Fibroblast of skin of left biceps (primary cell): ENCODE measurements at regions not wholly inside any gene's neighbourhood (a gene's known extent, or its start where the extent isn't known, plus 50 kb on each side); places are given as distances from the start of the nearest gene placed in this dataset.

ENCODE experiments used
- DNase-seq, 2 experiments: peaks; one replicate each; pipeline ENCODE4 v3.0.0-alpha.2; 2013; ENCODE audit warnings: low read depth in 2 of 2

DNA sequence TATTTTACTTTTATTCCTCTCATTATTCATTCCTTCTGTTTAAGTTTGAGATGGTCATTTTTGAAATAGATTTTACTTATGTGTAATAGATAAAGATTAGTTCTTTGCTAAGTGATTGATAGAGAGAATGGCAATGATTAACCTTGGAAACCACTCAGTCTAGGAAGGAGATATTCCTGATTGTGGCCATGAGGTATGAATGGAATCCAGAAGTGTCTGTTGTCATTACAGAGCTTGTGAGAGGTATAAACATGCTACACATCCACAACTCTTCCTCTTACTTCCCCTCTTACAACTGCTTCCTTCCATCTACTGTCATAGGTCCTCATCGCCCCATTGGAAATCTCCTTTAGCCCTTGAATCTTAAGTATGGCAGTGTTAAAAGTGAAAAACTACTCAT, 988.8 kb upstream of the B3GALT2 start:
- DNase-seq, result no peak

DNA sequence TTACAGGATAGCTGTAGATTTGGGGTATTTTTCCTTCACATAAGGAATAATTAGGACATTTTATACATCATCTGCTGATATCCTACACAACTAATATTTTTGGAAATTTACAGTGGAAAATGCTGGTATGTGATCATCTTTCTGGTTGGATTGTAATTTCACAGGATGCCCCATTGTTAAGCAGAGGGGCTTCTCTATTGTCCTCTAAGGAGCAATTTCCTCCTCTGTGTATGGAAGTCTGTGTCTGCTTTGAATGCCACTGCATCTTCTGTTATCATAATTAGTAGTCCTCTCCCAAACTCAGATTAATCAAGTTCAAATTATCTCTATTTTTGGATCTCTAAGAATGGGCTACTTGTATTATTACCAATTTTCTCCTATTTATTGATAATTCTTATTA, 988.1 kb upstream of the B3GALT2 start:
- no peak for DNase-seq

DNA sequence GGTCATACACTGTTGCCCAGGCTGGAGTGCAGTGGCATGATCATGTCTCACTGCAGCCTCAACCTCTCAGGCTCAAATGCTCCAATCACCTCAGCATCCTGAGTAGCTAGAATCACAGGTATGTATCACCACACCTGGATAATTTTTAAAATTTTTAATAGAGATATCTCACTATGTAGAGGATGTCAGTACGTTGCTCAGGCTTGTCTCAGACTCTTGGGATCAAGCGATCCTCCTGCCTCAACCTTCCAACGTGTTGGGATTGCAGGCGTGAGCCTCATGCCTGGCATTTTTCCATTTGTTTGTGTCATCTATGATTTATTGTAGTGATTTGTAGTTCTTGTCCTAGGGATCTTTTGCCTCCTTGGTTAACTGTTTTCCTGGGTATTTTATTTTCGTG, 985.2 kb upstream of the B3GALT2 start:
- DNase-seq, result no peak

DNA sequence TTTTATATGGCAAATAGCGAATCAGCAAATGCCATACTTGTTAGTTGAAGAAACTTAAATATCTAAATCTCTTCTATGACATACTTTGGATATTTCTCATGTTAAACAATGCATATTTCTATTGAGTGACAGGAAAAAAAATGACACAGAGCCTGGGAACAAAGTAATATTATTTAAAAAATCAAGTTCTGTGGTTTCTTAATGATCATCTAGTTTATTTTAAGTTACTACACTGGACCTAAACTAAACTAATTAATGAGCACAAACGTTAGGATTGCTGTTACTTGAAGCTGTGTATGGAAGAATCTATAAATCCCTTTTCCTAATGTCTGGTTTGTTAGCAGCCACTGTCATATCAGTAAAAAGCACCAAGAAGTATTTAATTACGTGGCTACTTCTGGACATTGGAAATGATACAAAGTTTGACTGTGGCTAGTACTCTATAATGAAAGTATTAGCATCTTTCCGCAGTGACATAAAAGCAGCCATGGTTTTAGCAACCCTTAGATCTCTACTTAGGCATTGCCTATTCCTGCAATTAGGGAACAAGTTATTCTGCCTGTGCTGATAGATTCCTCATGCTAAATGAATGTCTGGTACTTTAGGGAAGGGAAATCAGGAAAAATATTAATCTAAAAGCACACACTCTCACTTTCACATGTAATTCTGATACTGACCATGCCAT, 981.7 kb upstream of the B3GALT2 start:
- peak in 1 of 2 experiments; percentile 22 for DNase-seq

DNA sequence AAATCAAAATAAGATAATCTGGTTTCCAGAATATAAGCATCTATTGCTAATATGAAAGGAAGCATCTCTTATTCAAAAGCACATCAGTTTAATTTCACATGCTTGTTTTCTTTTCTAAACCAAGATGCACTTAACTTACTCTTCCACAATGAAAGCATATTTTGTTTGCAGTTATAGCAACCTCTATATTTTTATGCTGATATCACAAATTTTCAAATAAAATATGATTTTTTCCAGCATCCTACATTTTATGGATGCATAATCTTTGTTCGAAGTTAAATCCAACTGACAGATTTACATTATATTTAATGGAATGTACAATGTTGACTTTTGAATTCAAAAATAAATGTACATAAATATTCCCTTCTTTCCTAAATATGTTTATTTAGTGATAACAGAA, 978.3 kb upstream of the B3GALT2 start:
- DNase-seq, result no peak

DNA sequence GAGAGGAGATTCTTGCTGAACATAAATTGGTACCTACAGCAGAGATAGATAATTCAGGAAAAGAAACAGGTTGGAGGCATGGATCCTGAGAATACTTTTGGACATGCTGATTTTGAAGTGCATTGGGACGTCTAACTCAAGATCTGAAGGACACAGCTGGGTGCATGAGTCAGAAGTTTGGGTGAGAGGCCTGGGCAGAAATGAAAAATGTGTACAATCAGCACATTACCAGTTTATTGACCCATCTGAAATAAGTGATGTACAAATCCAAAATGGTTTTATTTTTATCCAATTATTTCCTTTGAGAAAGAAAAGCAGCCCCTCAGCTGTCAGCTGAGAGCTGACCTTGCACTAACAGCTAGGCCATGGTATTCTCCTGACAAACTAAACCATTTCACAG, 975.2 kb upstream of the B3GALT2 start:
- DNase-seq, result no peak

DNA sequence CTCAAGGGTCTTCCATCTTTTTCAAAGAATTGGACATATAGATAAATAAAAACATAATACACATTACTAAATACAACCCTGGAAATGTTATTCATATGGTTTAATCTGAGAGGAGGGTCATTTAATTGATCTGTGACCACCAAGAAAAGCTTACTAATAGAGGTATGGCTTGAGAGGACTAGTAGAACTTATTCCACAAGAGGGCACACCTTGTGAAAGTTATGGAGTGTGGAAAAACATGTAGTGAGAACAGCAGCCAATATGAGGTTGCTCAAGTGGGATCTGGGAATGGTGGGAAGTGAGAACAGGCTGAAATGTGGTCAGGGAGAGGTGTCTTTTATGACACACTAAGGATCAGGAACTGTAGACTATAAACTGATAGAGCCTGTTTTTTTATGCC, 973.5 kb upstream of the B3GALT2 start:
- no peak for DNase-seq

DNA sequence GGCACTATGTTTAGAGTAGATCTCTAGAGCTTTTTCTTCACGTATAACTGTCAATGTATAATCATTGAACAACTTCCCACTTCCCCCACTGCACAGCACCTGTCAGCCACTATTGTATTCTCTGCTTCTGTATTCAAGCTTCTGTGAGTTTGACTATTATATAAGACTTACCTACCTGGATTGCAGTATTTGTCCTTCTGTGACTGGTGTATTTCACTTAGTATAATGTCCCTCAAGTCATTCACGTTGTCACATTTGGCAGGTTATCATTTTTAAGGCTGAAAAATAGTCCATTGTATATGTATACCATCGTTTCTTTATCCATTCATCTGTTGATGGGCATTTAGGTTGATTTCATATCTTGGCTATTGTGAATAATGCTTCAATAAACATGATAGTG, 969.5 kb upstream of the B3GALT2 start:
- DNase-seq, result no peak

DNA sequence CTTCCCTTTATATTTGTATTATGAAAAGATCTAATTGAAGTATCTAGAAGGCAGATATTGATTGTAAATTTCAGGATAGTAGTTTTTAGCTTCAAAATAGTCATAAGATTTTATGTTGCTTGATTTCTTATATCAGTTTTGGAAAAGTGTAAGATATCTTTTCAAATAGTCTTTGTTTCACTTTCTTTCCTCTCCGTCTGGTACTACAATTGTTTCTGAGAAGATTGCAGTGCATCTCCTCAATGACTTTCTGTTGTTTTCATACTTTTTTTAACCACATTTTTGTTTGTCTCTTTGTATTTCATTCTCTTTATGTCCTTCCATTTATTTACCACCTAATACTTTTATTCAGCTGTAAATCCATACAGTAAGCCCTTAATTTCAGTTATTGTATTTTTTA, 964.6 kb upstream of the B3GALT2 start:
- DNase-seq, result no peak

DNA sequence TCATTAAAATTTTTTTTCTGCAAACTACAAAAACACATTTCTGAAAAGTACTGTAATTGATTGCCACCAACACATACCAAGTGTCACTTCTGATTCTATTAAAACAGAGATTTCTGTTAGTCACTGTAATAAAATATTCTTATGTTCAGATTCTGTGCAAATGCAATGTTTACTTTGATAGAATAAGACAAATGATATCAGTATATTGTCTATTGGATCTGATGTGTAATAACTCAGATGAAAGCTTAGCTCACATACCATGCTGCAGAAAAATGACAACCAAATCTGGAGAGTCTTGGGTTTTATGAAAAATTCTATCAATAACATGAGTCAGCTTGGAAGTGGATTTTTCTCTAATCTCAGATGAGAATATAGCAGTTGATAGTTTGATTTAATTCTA, 963.8 kb upstream of the B3GALT2 start:
- DNase-seq, result no peak

DNA sequence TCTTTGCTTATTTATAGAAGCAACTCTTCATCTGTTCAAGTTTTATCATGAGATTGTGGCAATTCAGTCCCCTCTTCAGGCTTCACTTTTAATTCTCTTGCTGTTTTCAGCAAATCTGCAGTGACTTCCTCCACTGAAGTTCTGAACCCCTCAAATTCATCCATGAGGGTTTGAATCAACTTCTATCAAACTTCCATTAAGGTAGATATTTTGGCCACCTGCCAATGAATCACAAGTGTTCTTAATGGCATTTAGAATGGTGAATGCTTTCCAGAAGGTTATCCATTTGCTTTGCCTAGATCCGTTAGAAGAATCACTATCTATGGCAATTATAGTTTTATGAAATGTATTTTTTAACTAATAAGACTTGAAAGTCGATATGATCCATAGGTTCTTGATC, 946.7 kb upstream of the B3GALT2 start:
- DNase-seq, result no peak

DNA sequence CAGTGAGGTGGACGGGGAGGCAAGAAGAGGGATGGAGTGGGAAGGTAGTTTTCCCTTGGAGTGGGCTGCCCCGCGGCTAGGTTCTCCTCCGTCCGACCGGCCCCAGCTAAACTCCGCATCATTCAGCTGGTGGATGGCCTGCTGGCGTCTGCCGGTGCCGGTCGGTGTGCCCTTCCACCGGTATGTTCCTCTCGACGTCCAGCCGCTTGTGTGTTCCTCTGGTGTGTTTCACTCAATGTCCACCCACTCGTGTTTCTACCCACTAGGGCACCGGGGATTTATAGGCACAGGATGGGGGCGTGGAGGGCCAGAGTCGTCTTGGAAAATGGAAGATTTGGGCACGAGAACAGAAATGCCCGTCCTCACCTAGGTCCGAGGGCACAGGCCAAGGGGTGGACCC, 931.7 kb upstream of the B3GALT2 start:
- DNase-seq, result no peak

DNA sequence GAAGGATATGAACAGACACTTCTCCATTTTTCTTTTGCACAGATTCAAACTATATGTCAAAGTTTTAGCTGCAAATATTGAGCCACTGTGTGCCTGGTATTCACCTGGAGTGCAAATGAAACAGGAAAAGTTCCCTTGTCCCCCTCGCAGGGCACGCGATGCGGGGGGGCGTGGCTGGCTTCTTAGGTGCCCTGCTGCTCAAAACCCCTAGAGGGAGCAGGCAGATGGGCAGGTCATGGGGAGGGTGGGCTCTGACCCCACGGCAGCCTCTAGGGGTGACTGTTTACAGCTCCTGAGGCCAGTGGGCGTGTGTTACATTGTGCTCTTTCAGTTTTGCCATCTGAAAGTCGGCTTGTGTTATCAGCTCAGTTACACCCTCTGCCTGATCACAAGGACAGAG, 931.2 kb upstream of the B3GALT2 start:
- no peak for DNase-seq

DNA sequence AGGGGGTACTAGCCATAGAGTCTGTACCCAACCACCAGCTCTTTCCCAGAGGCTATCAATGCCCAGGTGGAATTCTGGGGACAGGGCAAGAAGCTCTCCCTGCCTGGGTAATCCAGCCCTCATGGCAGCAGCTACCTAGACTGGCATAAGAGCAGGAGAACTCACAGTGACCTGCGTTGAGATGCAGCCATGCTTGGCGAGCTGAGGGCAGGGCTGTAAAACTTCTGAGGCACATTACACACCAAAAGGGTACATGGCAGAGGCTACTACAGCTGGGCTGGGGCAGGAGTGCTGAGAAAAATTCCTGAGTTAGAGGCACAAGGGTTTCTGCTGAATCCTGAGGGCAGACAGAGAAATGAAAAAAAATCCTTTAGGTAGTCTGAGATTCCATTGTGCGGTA, 927.9 kb upstream of the B3GALT2 start:
- no peak for DNase-seq

DNA sequence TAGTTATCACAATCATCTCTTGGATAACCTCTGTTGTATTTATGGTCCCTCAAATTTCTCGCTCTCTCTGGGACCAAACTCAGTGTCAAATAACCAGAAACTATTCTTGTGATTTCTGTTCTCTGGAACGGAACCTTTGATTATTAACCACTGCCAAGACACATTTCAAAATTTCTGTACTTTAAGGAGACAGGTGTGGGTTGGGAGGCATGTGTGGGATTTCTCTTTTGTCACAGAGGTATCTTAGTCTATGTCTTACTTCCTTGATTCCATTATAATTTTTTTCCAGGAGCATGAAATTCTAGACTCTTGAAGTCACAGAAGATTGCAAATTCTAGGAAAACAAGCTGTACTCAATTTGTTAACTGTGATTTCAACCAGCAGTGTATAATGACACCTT, 919.0 kb upstream of the B3GALT2 start:
- no peak for DNase-seq

DNA sequence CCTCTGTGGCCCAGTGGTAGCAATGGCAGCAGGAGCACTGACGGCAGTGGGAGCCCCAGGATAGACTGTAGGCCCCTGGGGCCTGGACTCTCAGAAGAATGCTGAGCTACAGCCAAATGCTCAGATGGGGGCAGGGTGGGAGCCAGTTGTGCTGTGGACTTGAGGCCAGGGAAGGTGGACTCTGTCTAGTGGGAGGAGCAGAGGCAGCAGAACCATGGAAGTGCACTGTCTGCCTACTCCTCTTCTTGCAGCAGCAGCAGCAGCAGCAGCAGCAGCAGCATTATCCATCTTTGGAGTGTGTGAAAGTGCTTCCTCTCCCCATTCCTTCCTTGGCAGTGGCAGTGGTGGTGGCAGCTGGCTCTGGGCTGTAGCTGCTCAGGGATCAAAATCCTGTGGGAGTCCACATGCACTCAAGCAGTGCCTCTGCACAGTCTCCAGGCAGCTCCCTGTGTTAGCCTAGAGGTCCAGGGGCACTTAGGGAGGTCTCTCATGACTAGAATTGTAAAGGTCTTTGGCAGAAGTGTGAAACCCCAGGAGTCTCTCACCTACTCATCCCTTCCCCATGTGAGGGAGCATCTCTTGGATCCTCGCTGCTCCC, 917.9 kb upstream of the B3GALT2 start:
- DNase-seq, result no peak

DNA sequence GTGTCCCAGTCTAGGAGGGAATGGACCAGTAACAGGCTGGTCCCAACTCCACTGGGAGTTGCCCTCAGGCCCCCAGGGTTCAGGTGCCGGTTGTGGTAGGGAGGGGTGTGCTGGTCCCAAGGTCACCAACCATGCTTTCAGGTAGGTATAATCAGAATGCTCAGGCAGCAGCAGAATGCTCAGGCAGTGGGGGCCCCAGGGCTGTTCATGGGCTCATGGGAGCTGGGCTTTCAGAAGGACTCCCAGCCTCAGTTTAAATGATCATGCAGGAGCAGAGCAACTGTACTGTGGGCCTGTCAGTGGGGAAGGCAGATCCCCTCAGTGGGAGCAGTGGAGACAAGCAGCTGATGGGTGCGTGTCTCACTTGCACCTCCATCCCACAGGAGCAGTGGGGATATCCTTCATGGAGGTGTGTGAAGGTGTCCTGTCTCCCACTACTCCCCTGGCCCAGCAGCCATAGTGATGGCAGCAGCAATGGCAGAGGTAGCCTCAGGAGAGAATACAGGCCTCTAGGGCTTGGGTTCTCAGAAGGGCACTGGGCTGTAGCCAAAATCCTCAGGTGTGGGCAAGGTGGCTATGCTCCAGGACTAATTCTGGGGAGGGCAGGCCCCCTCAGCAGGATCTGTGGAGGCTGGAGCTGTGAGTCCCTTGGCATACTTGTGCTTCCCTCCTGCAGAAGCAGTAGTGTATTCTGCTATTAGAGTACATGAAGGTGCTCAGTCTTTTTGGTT, 917.3 kb upstream of the B3GALT2 start:
- DNase-seq, result no peak

DNA sequence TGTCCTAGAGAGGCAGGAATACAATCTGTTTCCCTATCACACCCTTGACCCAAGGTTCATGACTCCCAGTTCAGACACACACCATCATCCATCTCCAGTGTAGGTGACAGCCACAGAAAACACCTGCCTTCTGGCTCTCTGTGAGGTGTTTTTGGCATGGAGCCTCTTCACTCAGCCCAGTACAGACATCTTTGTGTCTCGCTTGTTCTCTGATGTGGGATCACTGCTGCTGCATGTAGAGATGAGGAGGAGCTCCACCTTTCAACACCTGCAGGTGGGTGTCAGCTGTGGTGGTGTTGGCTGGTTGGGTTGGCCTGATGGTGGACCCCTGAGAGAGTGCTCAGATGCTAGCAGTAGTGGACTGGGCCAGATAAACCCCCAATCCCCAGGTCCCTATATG, 916.7 kb upstream of the B3GALT2 start:
- DNase-seq, result no peak

DNA sequence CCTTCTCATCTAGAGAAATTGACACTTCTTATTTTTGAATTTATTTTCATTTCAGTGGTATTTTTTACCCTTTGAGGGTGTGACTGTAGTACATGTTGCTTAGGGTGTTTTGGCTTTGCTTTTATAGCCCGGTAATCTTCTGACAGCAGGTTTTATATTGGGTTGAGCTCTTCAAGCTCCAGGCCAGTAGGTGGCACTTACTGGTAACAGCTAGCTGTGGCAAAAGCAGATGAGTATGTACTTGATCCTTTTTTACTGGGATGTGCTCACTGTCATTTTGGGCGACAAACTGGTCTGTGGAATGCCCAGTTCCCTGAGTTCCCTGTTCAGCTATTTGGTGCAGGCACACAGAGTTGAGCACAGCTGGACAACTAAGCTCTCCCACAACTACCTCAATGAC, 916.2 kb upstream of the B3GALT2 start:
- DNase-seq, result no peak

DNA sequence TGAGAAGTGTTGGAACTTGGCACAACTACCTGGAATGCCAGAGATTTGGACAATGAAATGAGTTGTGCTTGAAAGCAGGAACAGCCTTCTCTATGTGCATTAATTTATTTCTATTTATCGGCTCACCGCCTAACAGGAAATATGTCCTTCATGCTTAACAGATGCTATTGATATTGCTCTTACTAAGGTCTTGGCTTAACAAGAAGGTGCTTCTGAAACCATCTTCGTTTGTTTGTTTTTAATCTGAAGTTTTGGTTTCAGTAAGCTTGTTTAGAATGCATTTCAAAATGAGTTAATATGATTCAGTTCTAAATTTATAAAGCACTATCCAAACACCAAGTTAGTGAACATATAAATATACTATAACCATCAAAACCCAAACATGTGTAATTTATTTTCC, 898.3 kb upstream of the B3GALT2 start:
- no peak for DNase-seq

DNA sequence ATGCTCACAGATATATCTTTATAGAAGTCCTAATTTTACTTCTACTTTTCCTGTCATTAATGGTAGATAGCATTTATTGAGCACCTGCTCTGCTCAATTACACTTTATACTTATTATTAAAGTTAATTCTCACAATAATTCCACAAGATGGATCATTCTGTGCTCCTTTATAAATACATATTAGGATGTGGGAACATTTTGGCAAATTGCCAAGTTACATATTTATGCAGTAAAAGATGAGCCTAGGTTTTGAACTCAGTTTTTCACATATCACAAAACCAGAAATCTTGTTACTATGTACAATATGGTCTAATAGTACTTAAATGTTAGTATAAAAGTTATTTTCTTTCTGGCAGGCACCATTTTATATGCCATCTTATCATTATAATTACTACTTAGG, 895.0 kb upstream of the B3GALT2 start:
- DNase-seq, result no peak

DNA sequence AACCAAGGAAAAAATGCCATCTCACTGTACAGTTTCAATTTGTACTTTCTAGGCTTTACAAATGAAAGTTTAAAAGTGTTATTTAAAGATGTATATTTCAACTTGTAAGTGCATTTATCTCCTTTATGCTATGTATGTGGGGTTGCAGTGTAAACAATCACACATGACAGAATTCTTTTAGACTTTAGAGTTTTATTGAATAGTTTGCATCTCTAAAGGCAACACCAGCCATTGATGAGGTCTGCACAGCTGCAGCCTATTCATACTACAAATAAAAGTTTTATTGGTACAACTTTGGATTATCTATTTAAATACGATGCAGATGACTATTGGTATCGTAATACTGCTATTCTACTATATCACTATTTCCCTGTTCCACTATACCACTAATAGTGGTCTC, 894.4 kb upstream of the B3GALT2 start:
- DNase-seq, result no peak

DNA sequence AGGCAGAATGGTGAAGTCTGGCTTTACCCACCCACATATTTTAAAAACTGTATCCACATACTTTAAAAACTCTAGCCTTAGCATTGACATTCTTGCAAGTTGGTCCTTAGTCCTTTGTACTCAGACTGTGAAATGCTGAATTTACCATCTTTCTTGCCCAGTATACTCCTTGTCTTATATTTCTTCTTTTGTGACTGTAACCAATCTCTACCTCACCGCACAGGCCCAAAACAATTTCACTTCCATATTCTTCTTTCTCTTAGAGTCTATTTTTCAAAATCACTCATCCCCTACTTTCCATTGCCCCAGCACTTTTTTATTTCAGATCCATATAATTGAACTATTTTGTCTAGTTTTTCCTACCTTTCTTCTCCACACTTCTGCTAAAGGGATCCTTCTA, 892.4 kb upstream of the B3GALT2 start:
- no peak for DNase-seq
